GM18502 (cell line): ENCODE measurements at regions not wholly inside any gene's neighbourhood (a gene's known extent, or its start where the extent isn't known, plus 50 kb on each side); places are given as distances from the start of the nearest gene placed in this dataset.

Source experiments
- ATAC-seq: cut with Tn5 transposase; IDR thresholded peaks from one replicate; pipeline ENCODE4 v1.9.1; 2021; ENCODE audit warnings: mild to moderate bottlenecking; ENCODE audit not compliant: unreplicated experiment, poor library complexity

DNA sequence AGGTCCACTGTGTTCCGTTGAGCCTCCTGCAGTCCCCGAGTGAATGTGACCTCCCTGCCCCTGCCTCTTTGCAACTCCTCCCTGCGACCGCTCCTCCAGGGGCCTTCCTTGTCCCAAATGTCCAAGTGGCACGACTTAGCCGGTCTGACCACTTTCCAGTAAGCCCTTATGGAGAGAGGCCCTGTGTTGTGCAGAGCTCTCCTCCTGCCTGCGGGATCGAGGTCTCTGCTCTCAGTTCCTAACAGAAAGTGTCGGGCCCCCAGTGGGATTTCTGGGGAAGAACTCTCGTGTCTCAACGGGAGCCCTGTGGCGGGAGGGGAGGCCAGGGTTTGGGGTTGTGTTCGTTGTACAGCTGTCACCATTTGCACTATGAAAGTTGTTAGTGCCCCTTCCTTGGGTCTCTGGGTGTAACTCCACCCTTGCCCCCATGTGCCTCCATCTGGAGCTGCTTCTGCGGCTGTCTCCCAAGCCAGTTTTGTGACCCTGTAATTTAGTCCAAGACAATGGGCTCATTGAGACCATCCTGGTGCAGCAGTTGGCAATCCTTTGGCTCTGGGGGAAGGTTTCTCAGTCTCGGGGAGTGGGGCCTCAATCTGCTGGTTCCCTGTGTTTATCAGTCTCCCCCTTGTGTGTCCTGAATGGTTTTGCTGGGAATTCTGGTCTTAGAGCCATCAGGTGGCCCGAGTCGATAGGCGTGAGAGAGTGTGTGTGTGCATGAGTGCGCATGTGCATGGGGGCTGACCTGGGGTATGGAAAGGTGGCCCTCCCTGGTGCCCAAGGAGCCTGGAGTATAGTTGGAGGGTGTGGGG, 234.5 kb downstream of the SEC14L1 start:
- ATAC-seq = no peak

DNA sequence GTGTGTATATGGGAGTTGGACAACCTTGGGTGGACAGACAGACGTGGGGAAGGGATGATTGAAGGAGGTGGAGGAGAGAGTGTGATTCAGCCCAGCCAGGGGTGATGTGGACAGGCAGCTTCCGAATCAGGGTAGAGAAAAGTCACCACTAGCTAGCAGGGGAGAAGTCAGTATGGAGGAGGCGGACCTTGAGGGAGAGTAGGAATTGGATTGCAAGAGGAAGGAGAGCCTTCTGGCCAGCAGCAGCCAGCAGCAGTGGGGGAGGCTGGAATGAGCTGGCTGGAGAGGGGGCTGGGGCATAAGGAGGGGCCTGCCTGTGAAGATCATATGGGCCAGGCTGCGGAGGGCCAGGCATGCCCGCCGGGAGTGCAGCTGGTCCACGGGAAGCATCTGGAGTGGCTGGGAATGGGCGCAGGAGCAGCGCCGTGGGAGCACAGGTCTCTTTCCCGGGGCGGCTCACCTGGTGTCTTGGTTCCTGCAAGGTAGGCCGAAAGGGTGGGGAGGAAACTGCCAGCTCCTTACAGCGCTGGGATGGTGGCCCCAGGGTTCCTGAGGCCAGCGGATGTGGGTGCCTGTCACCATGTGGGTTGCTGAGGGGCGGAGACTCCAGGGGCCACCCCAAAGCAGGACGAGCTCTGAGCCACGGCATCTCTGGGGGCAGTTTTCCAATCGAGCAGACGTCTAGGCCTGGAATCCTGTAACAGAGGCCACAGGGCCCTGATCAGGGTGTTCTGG, 235.3 kb downstream of the SEC14L1 start:
- no peak for ATAC-seq

DNA sequence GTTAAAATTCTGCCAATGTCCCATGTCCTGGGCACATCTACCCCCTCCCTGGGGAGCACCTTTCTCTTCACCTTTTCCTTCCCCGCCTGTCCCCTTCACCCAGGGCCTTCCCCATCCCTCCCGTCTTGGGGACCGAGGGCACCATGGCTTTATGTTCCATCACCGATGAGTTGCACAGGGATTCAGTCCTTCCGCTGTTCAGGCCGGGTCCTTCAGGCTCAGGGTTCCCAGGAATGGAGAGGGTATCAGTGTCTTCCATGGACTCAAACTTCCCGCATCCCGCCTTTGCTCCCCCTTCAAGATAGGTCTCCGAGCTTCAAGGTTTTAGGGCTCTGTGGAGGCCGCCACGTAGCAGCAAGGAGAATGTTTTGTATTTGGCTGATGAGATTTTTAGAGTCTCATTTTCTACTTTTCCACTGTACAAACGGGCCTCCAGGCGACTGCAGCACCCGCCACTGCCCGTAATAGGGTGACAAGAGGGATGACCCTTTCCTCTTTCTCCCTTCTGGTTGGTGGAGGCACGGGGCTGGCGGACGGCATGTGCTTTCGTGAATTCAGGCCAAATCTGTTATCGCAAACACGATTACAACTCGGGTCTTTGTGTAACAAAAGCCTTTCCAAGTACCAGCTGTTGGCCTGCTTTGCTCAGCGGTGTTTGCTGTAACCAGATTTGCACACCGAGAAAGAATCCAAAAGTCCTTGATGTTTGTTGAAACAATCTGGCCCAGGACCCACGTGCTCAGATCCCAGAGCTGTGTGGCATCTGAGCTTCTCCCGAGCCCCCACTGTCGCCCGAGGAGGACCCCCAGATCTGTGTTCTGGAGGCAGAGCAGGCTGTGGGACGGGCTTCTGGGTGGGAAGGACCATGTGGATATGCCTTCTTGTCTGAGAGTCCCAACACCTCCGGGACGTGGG, 236.3 kb downstream of the SEC14L1 start:
- no peak for ATAC-seq

DNA sequence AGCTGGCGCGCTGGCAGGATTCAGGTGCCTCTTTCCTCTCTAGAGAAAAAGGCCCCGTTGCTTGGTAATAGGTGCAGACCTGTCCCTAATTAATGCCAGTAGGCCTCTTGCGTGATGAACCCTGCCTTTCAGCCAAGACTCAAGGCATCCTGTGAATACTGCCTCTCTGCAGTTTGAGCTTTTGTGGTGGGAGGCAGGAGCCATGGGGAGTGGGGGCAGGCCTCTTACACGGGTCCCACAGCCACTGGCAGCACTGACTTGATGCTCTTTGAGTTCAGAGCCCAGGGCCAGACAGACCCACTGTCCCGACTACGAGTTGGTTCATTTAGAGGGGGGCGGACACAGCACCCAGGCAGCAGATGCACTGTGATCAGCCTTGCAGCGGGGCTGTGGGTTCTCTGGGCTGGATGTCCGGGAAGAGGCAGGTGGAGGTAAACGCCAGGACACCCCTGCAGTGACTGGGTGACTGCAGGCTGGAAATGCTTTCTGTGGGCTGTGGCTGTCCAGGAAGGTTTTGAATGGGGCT, 237.0 kb downstream of the SEC14L1 start:
- ATAC-seq = no peak

DNA sequence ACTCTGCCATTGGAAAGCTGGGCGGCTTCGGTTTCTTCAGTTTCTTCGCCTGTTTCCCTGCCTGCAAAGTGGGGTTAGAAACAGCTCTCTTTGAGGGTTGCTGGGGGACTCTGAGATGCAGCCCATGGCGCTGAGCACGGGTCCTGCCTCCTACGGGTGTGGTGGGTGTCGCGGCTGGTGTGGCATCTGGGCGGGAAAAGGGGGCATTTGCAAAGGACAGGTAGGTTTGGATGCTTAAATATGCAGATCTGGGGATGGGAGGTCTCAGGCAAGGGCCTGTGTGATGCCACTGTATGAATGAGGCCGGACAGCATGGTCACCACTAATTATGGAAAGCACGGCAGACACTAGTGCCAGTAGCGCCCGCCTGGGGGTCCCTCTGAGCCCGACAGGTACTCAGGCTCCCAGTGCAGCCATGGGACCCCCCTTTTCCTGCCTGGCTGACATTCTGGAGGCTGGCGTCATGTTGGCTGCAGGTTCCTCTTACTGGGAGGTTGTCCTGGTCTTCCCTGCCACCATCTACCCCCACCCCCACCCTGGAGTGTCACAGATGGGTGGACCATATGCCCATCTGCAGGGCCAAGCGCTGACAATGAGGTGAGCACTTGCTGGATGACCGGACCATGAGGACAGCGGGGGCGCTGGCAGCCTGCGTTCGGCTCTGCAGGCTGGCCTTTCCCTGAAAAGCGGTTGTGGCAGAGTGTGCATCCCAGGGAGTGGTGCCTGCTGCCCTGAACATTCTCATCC, 237.7 kb downstream of the SEC14L1 start:
- no peak for ATAC-seq

DNA sequence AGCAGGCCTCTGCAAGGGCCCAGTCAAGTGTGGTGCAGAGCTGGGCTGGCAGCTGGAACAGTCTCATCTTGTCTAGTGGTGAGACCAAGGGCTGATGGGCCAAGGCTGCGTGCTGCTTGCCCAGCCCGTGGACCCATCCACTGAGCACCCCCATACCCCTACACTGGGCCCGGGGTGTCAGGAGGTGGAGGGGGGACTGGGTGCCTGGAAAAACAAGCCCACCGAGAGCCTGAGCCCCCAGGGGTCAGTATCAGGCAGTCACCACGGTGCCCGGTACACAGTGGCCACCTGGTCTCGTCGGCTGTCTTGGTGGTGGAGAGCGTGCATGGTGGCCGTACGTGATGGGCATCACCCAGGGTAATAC, 238.3 kb downstream of the SEC14L1 start:
- ATAC-seq = no peak

DNA sequence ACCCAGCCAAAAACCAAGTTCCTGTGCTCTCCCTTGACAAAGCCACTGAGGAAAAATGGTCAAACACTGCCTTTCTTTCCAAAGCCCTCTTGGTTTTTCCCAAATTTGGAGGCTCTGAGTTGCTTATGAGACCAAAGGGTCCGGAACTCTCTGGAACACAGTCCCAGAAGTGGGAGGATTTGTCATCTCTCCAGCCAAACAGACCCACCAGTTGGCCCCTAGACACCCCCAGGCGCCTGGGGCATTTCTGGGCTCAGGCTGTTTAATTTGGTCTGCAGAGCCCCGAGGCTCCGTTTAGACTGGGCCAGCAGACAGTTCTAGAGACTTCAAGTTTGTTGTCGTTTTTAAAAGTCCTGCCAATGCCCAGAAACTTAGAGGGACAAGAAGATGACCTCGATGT, 239.1 kb downstream of the SEC14L1 start:
- ATAC-seq = no peak

DNA sequence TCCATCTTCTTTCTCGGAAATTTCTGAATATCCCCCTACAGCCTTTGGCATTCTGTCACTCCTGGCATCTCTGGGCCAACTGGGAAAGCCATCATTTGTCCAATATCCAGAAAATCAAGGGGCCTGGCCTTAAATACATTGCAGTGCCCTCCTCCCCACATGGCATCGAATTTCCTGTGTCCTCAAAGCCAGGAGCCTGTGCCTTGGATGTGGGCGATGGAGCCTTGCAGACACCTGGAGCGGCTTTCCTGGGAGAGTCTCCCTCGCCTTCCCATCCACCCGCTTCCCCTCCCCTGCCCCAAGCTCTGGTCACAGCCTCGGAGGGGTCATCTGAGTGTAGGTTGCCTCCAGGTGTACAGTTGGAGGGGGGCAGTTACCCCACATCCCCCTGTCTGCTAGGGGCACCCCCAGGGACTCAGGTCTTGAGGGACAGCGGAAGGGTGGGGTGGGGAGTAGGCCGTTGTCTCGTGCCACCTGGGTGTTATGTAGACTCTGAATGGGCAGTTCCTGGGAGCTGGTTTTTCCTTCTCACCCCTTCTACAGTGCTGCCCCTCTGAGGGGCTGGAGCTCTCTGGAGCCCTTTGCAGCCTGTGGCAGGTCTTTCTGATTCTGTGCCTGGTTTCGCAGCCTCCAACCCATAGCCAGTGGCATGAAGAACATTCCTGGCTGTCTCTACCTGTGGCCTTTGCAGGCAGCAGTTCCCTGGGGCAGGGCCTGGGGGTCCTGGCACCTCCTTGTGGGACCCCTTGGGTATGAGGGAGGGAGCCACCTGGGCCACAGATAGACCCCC, 239.8 kb downstream of the SEC14L1 start:
- ATAC-seq = no peak

DNA sequence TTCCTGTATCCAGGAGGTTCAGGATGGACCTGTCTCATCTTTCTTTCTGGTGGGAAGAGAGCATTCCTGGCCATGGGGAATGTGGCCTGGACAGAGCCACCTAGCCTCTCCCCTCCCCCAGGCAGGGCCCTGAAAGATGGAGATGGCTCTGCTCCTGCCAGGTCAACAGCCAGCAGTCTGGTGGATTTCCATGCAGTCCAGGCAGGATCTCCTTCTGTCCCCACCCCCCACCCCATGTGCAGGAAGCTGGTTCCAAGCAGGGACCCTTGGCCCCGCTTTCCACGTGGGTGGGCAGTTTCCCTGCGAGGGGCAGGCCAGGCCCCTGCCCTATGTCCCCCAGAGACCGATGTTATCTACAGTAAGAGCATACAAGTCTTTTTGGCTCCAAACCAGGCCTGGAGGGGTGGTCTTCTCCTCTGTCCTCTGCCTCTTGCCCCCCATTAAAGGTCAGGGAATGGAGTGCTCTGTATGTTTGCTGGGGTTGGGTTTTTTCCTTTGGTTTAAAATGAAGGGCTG, 240.5 kb downstream of the SEC14L1 start:
- ATAC-seq = no peak

DNA sequence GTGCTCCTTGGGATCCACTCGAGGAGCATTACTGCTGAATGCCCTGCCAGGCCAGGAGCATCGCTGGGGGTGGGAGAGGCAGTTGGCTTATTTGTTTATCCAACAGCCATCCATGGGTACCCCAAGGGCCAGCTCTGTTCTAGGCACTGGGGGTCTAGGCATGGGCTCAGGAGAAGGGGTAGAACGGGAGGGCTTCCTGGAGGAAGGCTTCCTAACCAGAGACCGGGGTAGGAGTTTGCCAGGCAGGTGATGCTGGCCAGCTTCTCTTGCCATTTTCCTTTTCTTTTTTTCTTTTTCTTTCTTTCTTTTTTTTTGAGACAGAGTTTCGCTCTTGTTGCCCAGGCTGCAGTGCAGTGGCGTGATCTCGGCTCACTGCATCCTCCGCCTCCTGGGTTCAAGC, 241.0 kb downstream of the SEC14L1 start:
- no peak for ATAC-seq

DNA sequence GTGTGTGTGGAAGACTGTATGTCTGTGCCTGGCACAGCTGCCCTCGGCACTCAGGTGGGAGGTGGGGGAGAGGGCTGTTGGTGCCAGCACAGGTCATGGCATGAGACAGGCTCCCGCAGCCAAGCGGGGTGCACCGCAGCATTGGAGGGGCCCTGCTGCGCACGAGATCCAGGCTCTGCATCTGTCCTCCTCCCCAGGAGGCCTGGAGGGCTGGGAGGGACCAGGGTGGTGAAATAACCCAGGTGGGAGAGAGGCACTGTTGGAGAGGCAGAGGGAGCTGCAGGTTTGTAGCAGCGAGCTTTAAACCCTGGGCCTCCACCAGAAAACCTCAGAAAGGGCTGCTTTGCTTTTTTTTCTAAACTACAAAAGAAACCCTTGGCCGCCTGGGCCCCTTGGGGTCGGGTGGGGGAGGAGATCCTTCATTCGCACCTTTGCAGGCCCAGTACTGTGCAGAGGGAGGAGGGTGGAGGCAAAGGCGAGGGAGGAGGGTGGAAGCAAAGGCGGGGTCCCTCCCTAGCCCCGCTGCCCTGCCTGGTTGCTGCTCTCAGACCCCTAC, 241.7 kb downstream of the SEC14L1 start:
- no peak for ATAC-seq

DNA sequence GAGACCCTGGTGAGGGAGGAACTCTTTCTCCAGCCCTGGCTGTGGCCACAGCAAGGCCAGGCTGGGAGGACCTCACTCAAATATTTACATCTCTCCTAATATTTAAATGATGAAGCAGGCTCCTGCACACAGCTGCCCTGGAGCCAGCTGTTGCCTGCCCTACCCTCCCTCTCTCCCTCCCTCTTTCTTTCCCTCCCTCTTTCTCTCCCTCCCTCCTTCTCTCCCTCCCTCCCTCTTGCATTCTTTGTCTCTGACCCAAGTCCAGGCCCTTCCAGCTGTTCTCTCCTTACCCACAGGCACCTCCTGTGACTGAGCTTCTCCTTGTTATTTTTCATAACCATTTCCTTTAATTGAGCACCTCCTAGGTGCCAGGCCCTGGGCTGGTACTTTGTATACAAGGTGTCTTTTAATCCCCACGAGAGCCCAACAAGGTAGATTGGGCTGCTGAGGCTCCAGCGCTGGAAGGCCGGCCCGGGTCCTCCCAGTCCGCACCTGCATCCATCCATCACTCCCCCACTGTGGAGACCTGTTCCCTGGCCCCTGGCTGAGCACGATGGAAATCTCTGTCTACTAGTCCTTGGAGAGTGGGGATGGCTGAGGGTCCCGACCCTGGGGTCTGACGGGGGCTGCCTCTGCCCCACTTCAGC, 242.3 kb downstream of the SEC14L1 start:
- no peak for ATAC-seq

DNA sequence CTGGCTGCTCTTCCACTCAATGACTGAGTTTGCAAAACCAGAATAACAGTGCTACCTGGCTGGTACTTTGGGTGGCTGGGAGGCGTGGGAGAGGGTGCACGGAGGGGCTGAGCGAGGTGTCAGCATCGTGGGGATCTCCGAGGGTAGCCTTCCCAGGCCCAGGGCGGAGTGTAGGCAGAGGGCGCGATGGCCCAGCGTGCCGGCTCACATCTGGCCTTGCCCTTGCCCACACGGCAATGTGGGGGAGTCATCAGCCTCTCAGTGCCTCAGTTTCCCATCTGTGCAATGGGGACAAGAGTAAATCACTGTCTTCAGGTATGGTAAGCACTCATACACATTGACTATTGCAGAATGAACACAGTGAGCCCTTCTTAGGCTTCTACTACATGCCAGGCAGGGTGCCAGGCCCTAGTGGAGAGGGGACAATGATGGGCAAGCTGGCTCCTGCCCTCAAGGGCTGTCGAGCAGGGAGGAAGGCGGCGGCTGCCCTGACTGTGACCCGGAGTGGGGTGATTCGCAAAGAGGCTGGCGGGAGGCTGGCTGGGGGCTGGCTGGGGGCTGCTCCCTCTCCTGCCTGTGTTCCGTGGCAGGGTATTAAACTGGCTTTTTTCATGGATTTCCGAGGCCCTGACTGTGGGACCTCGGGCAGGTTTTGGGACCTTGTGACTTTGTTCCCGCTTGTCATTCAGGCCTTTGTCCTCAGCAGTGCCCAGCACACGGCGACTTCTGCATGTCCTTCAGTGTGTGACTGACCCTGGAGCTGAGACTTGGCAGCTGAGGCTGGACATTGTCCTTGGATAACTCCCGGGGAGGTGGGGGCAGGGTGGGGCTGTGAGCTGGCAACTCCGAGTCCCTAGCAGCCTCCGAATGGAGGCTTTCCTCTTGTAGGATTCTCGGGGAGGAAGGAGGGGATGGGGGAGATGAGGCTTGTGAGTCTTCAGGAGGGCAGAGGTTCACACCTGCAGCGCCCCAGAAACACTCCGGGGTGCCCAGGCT, 243.1 kb downstream of the SEC14L1 start:
- ATAC-seq = no peak

DNA sequence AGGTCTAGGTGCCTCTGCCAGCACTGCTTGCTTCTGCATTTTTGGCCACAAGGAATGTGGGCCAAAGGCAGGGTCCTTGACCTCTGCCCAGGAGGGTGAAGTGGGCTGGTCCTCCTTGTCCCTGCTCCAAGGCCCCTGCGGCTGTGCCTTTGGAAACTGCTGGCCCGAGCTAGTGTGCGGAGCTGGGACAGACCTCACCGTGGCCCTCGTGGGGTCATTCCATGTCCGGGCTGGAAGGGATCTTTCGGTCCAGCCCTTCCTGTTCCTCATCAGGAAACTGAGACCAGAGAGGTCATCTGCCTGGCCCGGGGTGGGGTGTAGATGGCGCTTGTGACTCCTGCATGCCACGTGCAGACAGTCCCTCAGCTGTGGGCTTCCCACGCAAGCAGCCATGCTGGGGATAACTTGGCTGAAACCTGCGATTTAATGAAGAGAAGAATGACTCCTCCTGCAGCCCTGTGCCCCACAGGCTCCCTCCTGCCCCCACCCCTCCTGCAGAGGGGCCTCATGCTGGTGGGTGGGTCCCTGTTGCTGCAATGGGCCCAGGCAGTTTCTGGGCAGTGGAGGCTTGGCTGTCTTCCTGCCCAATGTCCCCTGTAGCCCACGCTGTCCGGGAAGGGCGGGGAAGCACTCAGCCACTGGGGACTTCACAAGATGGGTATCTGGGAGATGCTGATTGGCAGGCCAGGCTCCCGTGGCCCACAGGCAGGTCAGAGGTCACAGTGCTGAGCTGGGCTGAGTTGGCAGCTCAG, 245.2 kb downstream of the SEC14L1 start:
- ATAC-seq = no peak

DNA sequence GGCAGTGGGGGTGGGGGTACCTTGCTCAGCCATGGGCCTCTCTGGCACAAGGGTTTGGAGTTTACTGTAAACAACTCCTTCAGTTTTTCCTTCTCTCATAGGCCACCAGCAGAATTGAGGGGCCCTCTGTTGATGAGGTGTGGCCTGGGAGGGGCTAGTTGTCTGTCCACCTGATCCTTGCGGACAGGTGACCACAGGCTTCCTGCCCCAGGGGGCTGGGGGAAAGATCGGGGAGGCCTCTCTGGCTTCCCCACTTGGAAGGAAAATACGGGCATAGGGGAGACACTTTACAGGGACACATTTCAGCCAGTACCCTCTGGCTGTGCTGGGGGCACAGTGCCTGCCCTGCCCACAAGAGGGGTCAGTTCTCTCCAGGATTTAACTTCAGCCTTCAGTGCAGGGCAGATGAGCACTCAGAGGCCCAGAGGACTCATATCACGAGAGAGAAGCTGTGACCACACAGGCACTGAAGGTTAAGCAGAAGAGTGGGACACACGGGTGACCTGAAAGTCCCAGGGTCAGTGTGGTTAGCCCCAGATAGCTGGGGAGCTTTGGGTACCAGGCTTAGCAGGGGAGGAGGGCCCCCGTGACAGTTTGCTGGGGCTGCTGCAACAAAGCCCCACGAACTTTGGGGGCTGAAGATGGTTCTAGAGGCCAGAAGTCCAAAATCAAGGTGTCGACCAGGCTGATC, 245.9 kb downstream of the SEC14L1 start:
- no peak for ATAC-seq

DNA sequence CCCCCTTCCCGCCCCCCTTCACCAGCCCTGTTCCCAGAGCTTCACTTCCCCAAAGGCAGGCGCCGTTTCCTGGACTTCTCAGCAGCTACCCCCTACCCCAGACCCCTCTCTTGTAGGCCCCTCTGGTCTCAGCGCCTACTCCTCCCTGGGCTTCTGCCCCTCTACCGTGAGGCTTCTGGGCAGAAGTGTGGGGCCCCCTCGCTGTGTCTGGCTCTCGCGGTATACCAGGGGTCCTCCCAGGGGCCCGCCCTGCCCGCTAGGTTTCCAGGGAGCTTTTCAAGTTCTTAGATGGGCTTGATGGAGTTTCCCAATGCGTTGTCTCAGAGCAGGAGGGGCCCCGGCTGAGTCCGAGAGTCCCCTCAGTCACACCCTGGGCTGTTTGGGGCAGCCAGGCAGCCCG, 247.1 kb downstream of the SEC14L1 start:
- no peak for ATAC-seq
